B cell (primary cell): ENCODE measurements at regions not wholly inside any gene's neighbourhood (a gene's known extent, or its start where the extent isn't known, plus 50 kb on each side); places are given as distances from the start of the nearest gene placed in this dataset.

Experiments used
- ATAC-seq: fragments of 200-7000 bp; cut with Tn5 transposase; one replicate; pipeline ENCODE4 v1.10.0; 2021; ENCODE audit warnings: low read depth, mild to moderate bottlenecking, moderate number of reproducible peaks, moderate library complexity
- CTCF ChIA-PET: fragments of 350-600 bp; sonication (Branson Sonifier 250); formaldehyde crosslinking; loops from one replicate; lab custom pipeline; 2021; ENCODE audit warnings: antibody characterized with exemption, inconsistent platforms; lab: Charles Lee
- POLR2A ChIA-PET: fragments of 350-600 bp; sonication (Branson Sonifier 250); formaldehyde crosslinking; loops from one replicate; lab custom pipeline; 2021; ENCODE audit warnings: antibody characterized with exemption; lab: Charles Lee
- DNase-seq: peaks from one replicate; pipeline ENCODE4 v3.0.0; 2013
- H2AFZ ChIP-seq: 2 replicates; pipeline ENCODE4 v1.6.1; 2012; ENCODE audit warnings: mild to moderate bottlenecking, low read depth, low read length; ENCODE audit not compliant: insufficient read depth, poor library complexity, severe bottlenecking
- H3K27ac ChIP-seq, 2 donors: 1 replicate in 1 of 2; 2 replicates in 1 of 2; pipeline ENCODE4 v1.5.1; 2012 to 2013; ENCODE audit warnings: low read length in 2 of 2, mild to moderate bottlenecking in 2 of 2, moderate library complexity in 1 of 2
- H3K27me3 ChIP-seq, 4 experiments: fragments of 200-600 bp in 1 of 4; sonication (generic) in 1 of 4; replicated peaks in 1 of 4; 1 replicate in 2 of 4; 2 replicates in 2 of 4; pipeline versions ENCODE4 v1.6.1 to v1.7.0; 2013 to 2016; ENCODE audit warnings: low read length in 3 of 4, mild to moderate bottlenecking in 2 of 4, mixed read lengths in 1 of 4, moderate library complexity in 1 of 4; ENCODE audit not compliant: insufficient read depth in 4 of 4, control insufficient read depth in 3 of 4; ENCODE audit errors: control extremely low read depth in 1 of 4
- H3K36me3 ChIP-seq, 2 experiments: replicated peaks in 1 of 2; 1 replicate in 1 of 2; 2 replicates in 1 of 2; pipeline versions ENCODE4 v1.6.1 to v1.7.1; 2013; ENCODE audit warnings: low read length in 1 of 2; ENCODE audit not compliant: insufficient read depth in 2 of 2, control insufficient read depth in 1 of 2; ENCODE audit errors: control extremely low read depth in 1 of 2, extremely low read depth in 1 of 2
- H3K4me1 ChIP-seq, 2 donors: fragments of 200-600 bp in 1 of 2; sonication (generic) in 1 of 2; 1 replicate in 1 of 2; 2 replicates in 1 of 2; pipeline versions ENCODE4 v1.5.1 to v1.6.1; 2013 to 2017; ENCODE audit warnings: low read length in 2 of 2; ENCODE audit not compliant: control insufficient read depth in 2 of 2, insufficient read depth in 2 of 2
- H3K4me2 ChIP-seq: replicated peaks from 2 replicates; pipeline ENCODE3; 2012; ENCODE audit warnings: mild to moderate bottlenecking, low read depth, low read length; ENCODE audit not compliant: poor library complexity, severe bottlenecking
- H3K4me3 ChIP-seq, 5 experiments: fragments of 200-600 bp in 1 of 5; sonication (generic) in 1 of 5; 1 replicate in 3 of 5; 2 replicates in 2 of 5; pipeline versions ENCODE4 v1.5.1 to v1.7.0; 2011 to 2016; ENCODE audit warnings: low read length in 4 of 5, mild to moderate bottlenecking in 4 of 5, low read depth in 2 of 5, control low read depth in 1 of 5, moderate library complexity in 1 of 5; ENCODE audit not compliant: insufficient read depth in 1 of 5; ENCODE audit errors: control extremely low read depth in 1 of 5, extremely low read depth in 1 of 5
- H3K79me2 ChIP-seq: fragments of 200-600 bp; sonication (generic); one replicate; pipeline ENCODE4 v1.6.0; 2016; ENCODE audit warnings: low read length; ENCODE audit not compliant: control insufficient read depth, insufficient read depth
- H3K9ac ChIP-seq: fragments of 200-600 bp; sonication (generic); 2 replicates; pipeline ENCODE4 v1.6.1; 2017; ENCODE audit warnings: mild to moderate bottlenecking, low read length, moderate library complexity
- H3K9me3 ChIP-seq, 3 donors: one replicate each; pipeline versions ENCODE4 v1.6.1 to v1.7.1; 2013; ENCODE audit warnings: low read length in 2 of 3; ENCODE audit not compliant: control insufficient read depth in 2 of 3, insufficient read depth in 1 of 3; ENCODE audit errors: control extremely low read depth in 1 of 3
- H4K20me1 ChIP-seq: 2 replicates; pipeline ENCODE4 v1.6.0; 2012; ENCODE audit warnings: mild to moderate bottlenecking, low read length; ENCODE audit not compliant: insufficient read depth, control insufficient read depth, poor library complexity, severe bottlenecking
- H3K27ac Mint-ChIP-seq: one replicate; pipeline ENCODE4 v1.8.0; 2021; ENCODE audit warnings: mixed read lengths
- H3K27me3 Mint-ChIP-seq: one replicate; pipeline ENCODE4 v1.8.0; 2021; ENCODE audit warnings: mixed read lengths
- H3K4me1 Mint-ChIP-seq: one replicate; pipeline ENCODE4 v1.8.0; 2021; ENCODE audit warnings: mixed read lengths
- H3K4me3 Mint-ChIP-seq: one replicate; pipeline ENCODE4 v1.8.0; 2021; ENCODE audit warnings: mixed read lengths
- H3K9me3 Mint-ChIP-seq: one replicate; pipeline ENCODE4 v1.8.0; 2022; ENCODE audit warnings: mixed read lengths; ENCODE audit not compliant: insufficient read depth
- EZH2 ChIP-seq: IDR thresholded peaks from 2 replicates; pipeline ENCODE4 v1.6.1; 2012; ENCODE audit warnings: borderline replicate concordance, low read depth, mild to moderate bottlenecking, moderate library complexity, low read length; ENCODE audit not compliant: insufficient read depth, poor library complexity, severe bottlenecking
- WGBS: methylation state at CpG from one replicate; pipeline ENCODE4 v1.1.5; 2013; ENCODE audit warnings: missing lambda C conversion rate; ENCODE audit not compliant: insufficient coverage; 5-methylcytosine and 5-hydroxymethylcytosine counted together
- intact Hi-C: fragments of 100-400 bp; cut with micrococcal nuclease; formaldehyde crosslinking; loops from one replicate; pipeline ENCODE4 v1.10.0; 2022
- TF ChIP-seq, protein P1 (sequence below): fragments of 200-600 bp; IDR thresholded peaks from one replicate; pipeline ENCODE4 v1.8.0; 2022; ENCODE audit warnings: antibody characterized with exemption, mild to moderate bottlenecking

DNA sequence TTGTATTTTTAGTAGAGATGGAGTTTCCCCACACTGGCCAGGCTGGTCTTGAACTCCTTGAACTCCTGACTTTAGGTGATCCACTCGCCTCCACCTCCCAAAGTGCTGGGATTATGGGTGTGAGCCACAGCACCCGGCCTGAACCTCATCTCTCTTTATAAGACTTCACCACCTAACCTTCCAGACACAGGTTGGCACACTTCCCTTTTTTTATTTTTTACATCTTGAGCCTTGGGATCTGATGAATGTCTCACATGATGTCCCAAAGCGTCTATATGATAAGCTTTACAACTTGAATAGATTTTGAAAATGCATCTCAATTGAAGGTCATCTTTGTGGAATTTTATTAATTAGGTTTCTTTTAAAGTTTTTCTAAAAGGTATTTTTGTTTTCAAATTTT, 172.4 kb upstream of the IVNS1ABP start:
- no peak overlapping the region for H2AFZ ChIP-seq
- no peaks in the 10 kb centered on the region for H3K9me3 ChIP-seq
- H3K9ac ChIP-seq = no peak overlapping the region
- peaks cover 3% of the 10 kb centered on the region for H3K4me1 Mint-ChIP-seq
- no peak for DNase-seq
- no peak overlapping the region for H3K4me2 ChIP-seq
- no peak for ATAC-seq
- H3K4me3 Mint-ChIP-seq = no peak overlapping the region
- H3K9me3 Mint-ChIP-seq = no peaks in the 10 kb centered on the region
- H3K27me3 ChIP-seq = no peaks in the 10 kb centered on the region
- no peaks in the 10 kb centered on the region for H3K36me3 ChIP-seq
- WGBS = 100% methylated on average over 1 of the region's 3 CpGs
- no peaks in the 10 kb centered on the region for H3K79me2 ChIP-seq
- intact Hi-C loops = no loop called here
- no peak overlapping the region for H3K27ac Mint-ChIP-seq
- no peaks in the 10 kb centered on the region for H4K20me1 ChIP-seq
- POLR2A ChIA-PET = no interaction called here
- H3K27me3 Mint-ChIP-seq = no peaks in the 10 kb centered on the region
- H3K4me1 ChIP-seq = no peaks in the 10 kb centered on the region
- H3K4me3 ChIP-seq = no peak overlapping the region
- no peak overlapping the region for H3K27ac ChIP-seq
- CTCF ChIA-PET = no interaction called here
- TF ChIP-seq, protein P1, sequence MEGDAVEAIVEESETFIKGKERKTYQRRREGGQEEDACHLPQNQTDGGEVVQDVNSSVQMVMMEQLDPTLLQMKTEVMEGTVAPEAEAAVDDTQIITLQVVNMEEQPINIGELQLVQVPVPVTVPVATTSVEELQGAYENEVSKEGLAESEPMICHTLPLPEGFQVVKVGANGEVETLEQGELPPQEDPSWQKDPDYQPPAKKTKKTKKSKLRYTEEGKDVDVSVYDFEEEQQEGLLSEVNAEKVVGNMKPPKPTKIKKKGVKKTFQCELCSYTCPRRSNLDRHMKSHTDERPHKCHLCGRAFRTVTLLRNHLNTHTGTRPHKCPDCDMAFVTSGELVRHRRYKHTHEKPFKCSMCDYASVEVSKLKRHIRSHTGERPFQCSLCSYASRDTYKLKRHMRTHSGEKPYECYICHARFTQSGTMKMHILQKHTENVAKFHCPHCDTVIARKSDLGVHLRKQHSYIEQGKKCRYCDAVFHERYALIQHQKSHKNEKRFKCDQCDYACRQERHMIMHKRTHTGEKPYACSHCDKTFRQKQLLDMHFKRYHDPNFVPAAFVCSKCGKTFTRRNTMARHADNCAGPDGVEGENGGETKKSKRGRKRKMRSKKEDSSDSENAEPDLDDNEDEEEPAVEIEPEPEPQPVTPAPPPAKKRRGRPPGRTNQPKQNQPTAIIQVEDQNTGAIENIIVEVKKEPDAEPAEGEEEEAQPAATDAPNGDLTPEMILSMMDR = no peak
- TF ChIP-seq EZH2 = no peak

DNA sequence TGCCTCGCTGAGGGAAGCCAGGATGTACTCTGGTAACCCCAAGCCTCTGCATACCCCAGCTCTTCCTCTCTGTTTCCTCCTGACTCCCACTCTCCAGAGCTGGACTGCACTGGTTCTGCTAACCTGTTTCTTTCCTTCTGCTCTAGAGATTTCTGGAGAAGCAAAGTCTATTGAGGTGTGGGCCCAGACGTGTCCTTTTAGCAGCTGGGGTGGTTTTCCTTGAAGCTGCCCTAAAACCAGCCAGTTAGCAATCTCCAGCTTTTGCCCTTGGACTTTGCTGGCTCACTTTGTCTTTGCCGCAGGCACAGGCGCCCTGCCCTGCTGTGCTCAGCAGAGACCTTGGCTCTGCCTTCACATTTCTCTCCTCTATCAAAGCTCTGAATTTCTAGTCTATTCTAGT, 171.8 kb upstream of the IVNS1ABP start:
- Mint-ChIP-seq H3K4me3 (no peak overlapping the region), H3K4me1 (peaks cover 3% of the 10 kb centered on the region), H3K27ac (no peak overlapping the region), H3K27me3 (no peaks in the 10 kb centered on the region), H3K9me3 (no peaks in the 10 kb centered on the region)
- Histone ChIP-seq H2AFZ (no peak overlapping the region), H3K27ac (no peak overlapping the region), H3K4me2 (no peak overlapping the region), H3K4me3 (no peak overlapping the region), H3K4me1 (no peaks in the 10 kb centered on the region), H3K9ac (no peak overlapping the region), H3K79me2 (no peaks in the 10 kb centered on the region), H3K36me3 (no peaks in the 10 kb centered on the region), H4K20me1 (no peaks in the 10 kb centered on the region), H3K9me3 (no peaks in the 10 kb centered on the region), H3K27me3 (no peaks in the 10 kb centered on the region)
- ATAC-seq (no peak), DNase-seq (no peak)
- TF ChIP-seq, protein P1 = no peak
- no peak for TF ChIP-seq EZH2
- WGBS = 90% methylated on average over 4 of the region's 4 CpGs
- intact Hi-C loops = no loop called here
- ChIA-PET CTCF (no interaction called here), POLR2A (no interaction called here)
